ENCODE measurements at regions not wholly inside any gene's neighbourhood (a gene's known extent, or its start where the extent isn't known, plus 50 kb on each side); places are given as distances from the start of the nearest gene placed in this dataset.

DNA sequence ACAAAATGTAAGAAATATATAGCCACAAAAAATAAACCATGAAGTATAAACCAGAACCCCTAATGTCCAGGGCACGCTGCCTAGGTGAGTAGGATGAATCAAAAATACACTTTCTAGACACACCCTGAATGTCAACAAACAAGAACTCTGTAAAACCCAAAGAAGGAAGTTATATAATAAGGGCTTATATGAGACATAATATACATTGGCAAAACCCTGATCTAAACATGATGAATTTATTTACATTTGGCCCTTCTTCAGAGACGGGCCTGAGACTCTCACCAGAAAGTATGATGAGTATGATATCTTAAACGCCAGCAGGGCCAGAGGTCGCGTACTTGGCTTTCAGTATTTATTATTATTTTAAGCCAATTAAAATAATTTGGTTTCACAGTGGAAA, 125.1 kb upstream of the FST start:
- H3K27me3 ChIP-seq = no peaks in the 10 kb centered on the region
- DNase-seq (ENCODE audit: low spot score in 2 of 2) = no peak
- no peaks in the 10 kb centered on the region for H3K36me3 ChIP-seq
- no peaks in the 10 kb centered on the region for H3K4me1 ChIP-seq
- WGBS = 58% methylated on average over 5 of the region's 5 CpGs
- H3K27ac ChIP-seq = no peak overlapping the region
- H3K9me3 ChIP-seq = no peaks in the 10 kb centered on the region
- no peak overlapping the region for H3K4me3 ChIP-seq
- TF ChIP-seq EP300 (IDR thresholded peaks at IDR 0.05) (no peak), POLR2AphosphoS5 (IDR thresholded peaks at IDR 0.05) (no peak), POLR2A (IDR thresholded peaks at IDR 0.05) (no peak)
- TF ChIP-seq, protein P1, sequence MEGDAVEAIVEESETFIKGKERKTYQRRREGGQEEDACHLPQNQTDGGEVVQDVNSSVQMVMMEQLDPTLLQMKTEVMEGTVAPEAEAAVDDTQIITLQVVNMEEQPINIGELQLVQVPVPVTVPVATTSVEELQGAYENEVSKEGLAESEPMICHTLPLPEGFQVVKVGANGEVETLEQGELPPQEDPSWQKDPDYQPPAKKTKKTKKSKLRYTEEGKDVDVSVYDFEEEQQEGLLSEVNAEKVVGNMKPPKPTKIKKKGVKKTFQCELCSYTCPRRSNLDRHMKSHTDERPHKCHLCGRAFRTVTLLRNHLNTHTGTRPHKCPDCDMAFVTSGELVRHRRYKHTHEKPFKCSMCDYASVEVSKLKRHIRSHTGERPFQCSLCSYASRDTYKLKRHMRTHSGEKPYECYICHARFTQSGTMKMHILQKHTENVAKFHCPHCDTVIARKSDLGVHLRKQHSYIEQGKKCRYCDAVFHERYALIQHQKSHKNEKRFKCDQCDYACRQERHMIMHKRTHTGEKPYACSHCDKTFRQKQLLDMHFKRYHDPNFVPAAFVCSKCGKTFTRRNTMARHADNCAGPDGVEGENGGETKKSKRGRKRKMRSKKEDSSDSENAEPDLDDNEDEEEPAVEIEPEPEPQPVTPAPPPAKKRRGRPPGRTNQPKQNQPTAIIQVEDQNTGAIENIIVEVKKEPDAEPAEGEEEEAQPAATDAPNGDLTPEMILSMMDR (IDR thresholded peaks at IDR 0.05) = no peak

DNA sequence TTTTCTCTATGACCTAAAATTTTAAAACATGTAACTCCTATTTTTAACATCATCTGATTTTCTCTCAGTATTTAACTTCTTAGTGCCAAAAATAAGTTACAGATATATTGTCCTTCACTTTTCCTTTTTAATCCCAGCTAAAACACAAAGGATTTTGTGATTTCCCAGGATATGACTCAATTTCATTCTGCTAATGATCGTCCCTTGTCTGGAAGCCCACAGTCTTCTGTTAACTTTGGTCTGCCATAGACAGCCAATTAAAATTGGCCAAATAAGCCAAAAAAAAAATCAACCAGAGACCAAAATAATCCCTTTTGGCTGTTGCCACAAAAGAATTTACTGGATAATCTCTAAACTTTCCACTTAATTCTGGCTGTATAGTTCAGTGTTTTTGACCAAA, 124.5 kb upstream of the FST start:
- no peak for TF ChIP-seq EP300 (IDR thresholded peaks at IDR 0.05)
- TF ChIP-seq, protein P1 (IDR thresholded peaks at IDR 0.05) = no peak
- no peak for TF ChIP-seq POLR2A (IDR thresholded peaks at IDR 0.05)
- no peak for TF ChIP-seq POLR2AphosphoS5 (IDR thresholded peaks at IDR 0.05)
- no peak for DNase-seq (ENCODE audit: low spot score in 2 of 2)
- Histone ChIP-seq H3K9me3 (no peaks in the 10 kb centered on the region), H3K4me3 (no peak overlapping the region), H3K36me3 (no peaks in the 10 kb centered on the region), H3K27ac (no peak overlapping the region), H3K4me1 (peaks cover 5% of the 10 kb centered on the region), H3K27me3 (no peaks in the 10 kb centered on the region)
- 54% methylated on average over 1 of the region's 1 CpG for WGBS

DNA sequence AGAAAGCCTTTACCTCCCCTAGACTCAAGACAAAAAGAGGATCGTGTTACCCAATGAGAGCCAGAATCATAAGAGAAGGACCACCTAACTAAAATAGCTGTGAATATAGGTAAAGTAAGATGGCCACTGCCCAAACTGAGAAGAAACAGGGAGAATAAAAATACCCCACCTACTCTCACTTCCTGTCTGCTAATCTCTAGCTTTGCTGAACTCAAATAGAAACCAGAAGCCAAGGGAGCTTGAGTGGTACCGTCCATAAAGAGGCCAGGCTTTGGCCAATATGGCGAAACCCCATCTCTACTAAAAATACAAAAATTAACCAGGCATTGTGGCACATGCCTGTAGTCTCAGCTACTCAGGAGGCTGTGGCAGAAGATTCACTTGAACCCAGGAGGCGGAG, 123.0 kb upstream of the FST start:
- TF ChIP-seq EP300 (IDR thresholded peaks at IDR 0.05) (no peak), POLR2AphosphoS5 (IDR thresholded peaks at IDR 0.05) (no peak), POLR2A (IDR thresholded peaks at IDR 0.05) (no peak)
- TF ChIP-seq, protein P1 (IDR thresholded peaks at IDR 0.05) = no peak
- Histone ChIP-seq H3K27ac (no peak overlapping the region), H3K9me3 (no peaks in the 10 kb centered on the region), H3K36me3 (no peaks in the 10 kb centered on the region), H3K27me3 (no peaks in the 10 kb centered on the region), H3K4me1 (peaks cover 9% of the 10 kb centered on the region), H3K4me3 (no peak overlapping the region)
- no peak for DNase-seq (ENCODE audit: low spot score in 2 of 2)
- 93% methylated on average over 4 of the region's 4 CpGs for WGBS

DNA sequence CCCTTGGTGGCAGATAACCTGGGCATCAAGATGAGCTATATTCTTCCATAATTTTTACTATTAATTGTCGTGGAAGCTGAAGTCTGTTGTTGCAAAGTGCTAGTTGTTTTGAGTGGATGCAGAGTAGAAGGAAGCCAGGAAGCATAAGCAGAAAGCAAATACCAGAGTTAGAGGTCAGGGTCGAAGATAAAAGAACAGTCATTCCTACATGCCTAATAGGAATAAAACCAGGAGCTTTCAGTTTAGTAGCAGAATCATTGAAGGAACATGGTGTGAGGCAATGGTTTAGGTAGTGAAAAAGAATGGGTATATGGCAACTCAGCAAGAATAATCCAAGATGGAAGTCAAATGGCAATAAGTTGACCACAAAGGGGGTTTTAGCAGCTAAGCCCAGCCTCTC, 121.6 kb upstream of the FST start:
- Histone ChIP-seq H3K27me3 (no peaks in the 10 kb centered on the region), H3K36me3 (no peaks in the 10 kb centered on the region), H3K27ac (no peak overlapping the region), H3K4me1 (peaks cover 9% of the 10 kb centered on the region), H3K4me3 (no peak overlapping the region), H3K9me3 (no peaks in the 10 kb centered on the region)
- TF ChIP-seq, protein P1 (IDR thresholded peaks at IDR 0.05) = no peak
- TF ChIP-seq POLR2A (IDR thresholded peaks at IDR 0.05) (no peak), EP300 (IDR thresholded peaks at IDR 0.05) (no peak), POLR2AphosphoS5 (IDR thresholded peaks at IDR 0.05) (no peak)
- DNase-seq (ENCODE audit: low spot score in 2 of 2) = no peak
- WGBS = 90% methylated on average over 2 of the region's 2 CpGs

DNA sequence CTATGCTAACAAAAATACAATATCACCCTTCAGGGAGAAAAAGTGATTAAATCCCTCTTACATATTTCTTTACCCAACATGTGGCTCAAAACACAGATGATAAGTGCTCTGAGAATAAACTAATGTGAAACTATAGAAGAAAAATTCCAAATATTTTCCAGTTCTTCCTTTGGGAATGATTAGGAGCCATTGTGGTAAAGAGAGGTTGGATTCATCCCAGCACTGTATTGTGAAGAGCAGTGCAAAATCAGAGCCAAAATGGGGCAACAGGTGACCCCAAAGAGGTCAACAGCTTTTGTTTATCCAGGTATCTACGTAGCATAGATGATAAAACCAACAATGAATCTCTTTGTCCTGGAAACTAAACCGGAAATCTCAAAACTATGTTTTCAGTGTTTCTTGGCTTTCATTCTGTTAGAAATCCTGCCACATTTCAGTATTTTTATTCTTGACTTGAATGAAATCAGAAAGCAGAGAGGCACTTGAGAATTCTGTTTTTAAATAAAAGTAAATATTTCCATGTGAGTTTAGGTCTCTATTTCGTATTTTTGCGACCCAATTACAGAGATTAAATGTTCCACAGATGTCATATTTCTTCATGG, 120.4 kb upstream of the FST start:
- no peak for TF ChIP-seq POLR2A (IDR thresholded peaks at IDR 0.05)
- TF ChIP-seq EP300 (IDR thresholded peaks at IDR 0.05) = no peak
- TF ChIP-seq, protein P1 (IDR thresholded peaks at IDR 0.05) = no peak
- no peak for TF ChIP-seq POLR2AphosphoS5 (IDR thresholded peaks at IDR 0.05)
- H3K9me3 ChIP-seq = no peaks in the 10 kb centered on the region
- no peaks in the 10 kb centered on the region for H3K27me3 ChIP-seq
- no peak overlapping the region for H3K4me3 ChIP-seq
- no peak overlapping the region for H3K27ac ChIP-seq
- peaks cover 9% of the 10 kb centered on the region for H3K4me1 ChIP-seq
- no peaks in the 10 kb centered on the region for H3K36me3 ChIP-seq
- no peak for DNase-seq (ENCODE audit: low spot score in 2 of 2)
- 62% methylated on average over 4 of the region's 4 CpGs for WGBS
